Thyroid gland (tissue), 4 donors: ENCODE measurements at regions not wholly inside any gene's neighbourhood (a gene's known extent, or its start where the extent isn't known, plus 50 kb on each side); places are given as distances from the start of the nearest gene placed in this dataset.

Experiments
- DNase-seq, 2 donors: peaks; one replicate each; pipeline ENCODE4 v3.0.0-alpha.2; 2019
- H3K27ac ChIP-seq, 3 donors: fragments of 200-600 bp; sonication (generic); 1 replicate in 2 of 3; 2 replicates in 1 of 3; pipeline ENCODE4 v1.5.1; 2016 to 2019; ENCODE audit warnings: mild to moderate bottlenecking in 1 of 3, moderate library complexity in 1 of 3
- H3K27me3 ChIP-seq: fragments of 200-600 bp; sonication (generic); one replicate; pipeline ENCODE4 v1.5.1; 2019
- H3K36me3 ChIP-seq, 2 donors: fragments of 200-600 bp; sonication (generic); one replicate each; pipeline ENCODE4 v1.5.1; 2016 to 2019
- H3K4me1 ChIP-seq, 2 donors: fragments of 200-600 bp; sonication (generic); one replicate each; pipeline ENCODE4 v1.5.1; 2017 to 2019
- H3K4me3 ChIP-seq, 3 donors: fragments of 200-600 bp; sonication (generic); replicated peaks in 1 of 3; 1 replicate in 2 of 3; 2 replicates in 1 of 3; pipeline ENCODE4 v1.5.1; 2016; ENCODE audit warnings: mild to moderate bottlenecking in 1 of 3
- H3K9me3 ChIP-seq: fragments of 200-600 bp; sonication (generic); one replicate; pipeline ENCODE4 v1.5.1; 2017
- CTCF ChIP-seq, 6 experiments: fragments of 200-600 bp in 3 of 6; fragments of 450-650 bp in 3 of 6; sonication (generic) in 3 of 6; IDR thresholded peaks; one replicate each; pipeline ENCODE4 v1.5.1; 2016 to 2019; ENCODE audit warnings: antibody characterized with exemption in 6 of 6, mild to moderate bottlenecking in 2 of 6, inconsistent platforms in 1 of 6, moderate library complexity in 1 of 6
- POLR2A ChIP-seq, 2 donors: fragments of 450-650 bp; IDR thresholded peaks; one replicate each; pipeline ENCODE4 v1.6.1; 2017; ENCODE audit warnings: antibody characterized with exemption in 2 of 2, mild to moderate bottlenecking in 2 of 2, moderate library complexity in 1 of 2
- WGBS, 2 donors: methylation state at CpG; one replicate each; pipeline ENCODE4 v1.1.5; 2017; 5-methylcytosine and 5-hydroxymethylcytosine counted together
- intact Hi-C: fragments of 100-400 bp; cut with DNase I; formaldehyde crosslinking; loops from one replicate; pipeline ENCODE4 v1.15.1; 2023

- TF ChIP-seq CTCF (IDR thresholded peaks at IDR 0.05), result no peak
- no peak for TF ChIP-seq POLR2A (IDR thresholded peaks at IDR 0.05)
- Histone ChIP-seq H3K27me3 (no peaks in the 10 kb centered on the region), H3K4me1 (peaks cover 0 to 11% of the 10 kb centered on the region in 2 donors), H3K27ac (no peak overlapping the region), H3K4me3 (no peak overlapping the region), H3K36me3 (no peaks in the 10 kb centered on the region), H3K9me3 (no peaks in the 10 kb centered on the region)
- intact Hi-C loops, result no loop called here
- no peak for DNase-seq
- 57 to 67% methylated on average over 3 of the region's 3 CpGs for WGBS, 2 donors
Observed at GRCh38 chr9:107547772-107548297, 58.3 kb upstream of the KLF4 start.

- intact Hi-C loops, result no loop called here
- no peak overlapping the region for H3K4me3 ChIP-seq
- H3K36me3 ChIP-seq, result no peaks in the 10 kb centered on the region
- DNase-seq, result no peak
- H3K4me1 ChIP-seq, result peaks cover 0 to 11% of the 10 kb centered on the region in 2 donors
- no peaks in the 10 kb centered on the region for H3K27me3 ChIP-seq
- TF ChIP-seq CTCF (IDR thresholded peaks at IDR 0.05) (no peak), POLR2A (IDR thresholded peaks at IDR 0.05) (no peak)
- 94 to 98% methylated on average over 2 of the region's 2 CpGs for WGBS, 2 donors
- H3K9me3 ChIP-seq, result no peaks in the 10 kb centered on the region
- no peak overlapping the region for H3K27ac ChIP-seq
Observed at GRCh38 chr9:107547303-107547702, 57.7 kb upstream of the KLF4 start.

DNA sequence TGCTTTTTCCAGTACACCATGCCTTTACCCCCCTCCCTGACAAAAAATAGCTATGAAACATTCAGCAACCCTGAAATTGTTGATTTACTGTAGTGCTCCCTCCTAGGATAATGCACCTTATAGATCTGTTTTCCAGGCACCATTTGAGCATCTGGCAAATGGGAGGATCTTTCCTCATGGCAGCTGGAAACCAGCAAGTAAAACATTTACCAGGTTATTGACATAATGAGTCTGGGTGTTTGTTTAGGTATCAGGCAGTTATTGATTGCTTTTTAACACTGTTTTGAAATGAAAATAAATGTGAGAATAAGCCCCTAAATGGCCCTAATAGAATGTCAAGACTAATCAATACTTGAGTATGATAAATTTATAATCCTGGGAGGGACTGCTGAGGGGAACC is 57.3 kb upstream of the KLF4 start:
- H3K27me3 ChIP-seq, result no peaks in the 10 kb centered on the region
- no peaks in the 10 kb centered on the region for H3K36me3 ChIP-seq
- peaks cover 0 to 11% of the 10 kb centered on the region in 2 donors for H3K4me1 ChIP-seq
- TF ChIP-seq POLR2A (IDR thresholded peaks at IDR 0.05) (no peak), CTCF (IDR thresholded peaks at IDR 0.05) (no peak)
- H3K9me3 ChIP-seq, result no peaks in the 10 kb centered on the region
- H3K4me3 ChIP-seq, result no peak overlapping the region
- intact Hi-C loops, result no loop called here
- DNase-seq, result no peak
- H3K27ac ChIP-seq, result no peak overlapping the region

DNA sequence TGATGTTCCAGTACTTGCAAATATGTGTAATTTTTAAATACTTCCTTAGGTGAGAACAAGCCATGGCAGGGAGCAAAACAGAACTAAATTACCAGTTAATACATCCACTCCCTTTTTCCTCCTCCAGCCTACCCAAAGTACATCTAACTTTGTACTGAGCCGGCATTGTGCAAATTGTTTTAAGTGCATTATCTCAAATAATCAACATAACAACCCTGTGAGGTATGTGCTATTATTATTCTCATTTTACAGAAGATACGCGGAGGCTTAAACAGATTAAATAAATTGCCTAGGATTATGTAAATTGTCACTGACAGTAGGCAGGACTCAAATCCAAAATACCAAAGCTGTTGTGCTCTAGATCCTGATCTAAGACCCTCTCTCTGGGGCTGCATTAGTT is 55.5 kb upstream of the KLF4 start:
- intact Hi-C loops, result no loop called here
- Histone ChIP-seq H3K9me3 (no peaks in the 10 kb centered on the region), H3K4me3 (no peak overlapping the region), H3K27ac (no peak overlapping the region), H3K4me1 (peaks cover 0 to 11% of the 10 kb centered on the region in 2 donors), H3K27me3 (no peaks in the 10 kb centered on the region), H3K36me3 (no peaks in the 10 kb centered on the region)
- 76 to 81% methylated on average over 3 of the region's 3 CpGs for WGBS, 2 donors
- TF ChIP-seq POLR2A (IDR thresholded peaks at IDR 0.05), result no peak
- no peak for TF ChIP-seq CTCF (IDR thresholded peaks at IDR 0.05)
- no peak for DNase-seq

- Histone ChIP-seq H3K36me3 (no peaks in the 10 kb centered on the region), H3K4me3 (no peak overlapping the region), H3K9me3 (no peaks in the 10 kb centered on the region), H3K27ac (no peak overlapping the region), H3K27me3 (no peaks in the 10 kb centered on the region), H3K4me1 (peaks cover 0 to 1% of the 10 kb centered on the region in 2 donors)
- TF ChIP-seq CTCF (IDR thresholded peaks at IDR 0.05) (no peak), POLR2A (IDR thresholded peaks at IDR 0.05) (no peak)
- intact Hi-C loops, result no loop called here
- DNase-seq, result no peak
- 89 to 92% methylated on average over 4 of the region's 4 CpGs for WGBS, 2 donors
Observed at GRCh38 chr9:107542411-107543157, 53.0 kb upstream of the KLF4 start.
